CD4-positive, alpha-beta T cell (primary cell): ENCODE measurements at regions not wholly inside any gene's neighbourhood (a gene's known extent, or its start where the extent isn't known, plus 50 kb on each side); places are given as distances from the start of the nearest gene placed in this dataset.

Experiments used
- ATAC-seq: fragments of 200-7000 bp; cut with Tn5 transposase; one replicate; pipeline ENCODE4 v1.10.0; 2022; ENCODE audit warnings: mild to moderate bottlenecking; ENCODE audit not compliant: poor library complexity
- CTCF ChIA-PET: fragments of 350-600 bp; sonication (Branson Sonifier 250); formaldehyde crosslinking; loops from one replicate; lab custom pipeline; 2021; ENCODE audit warnings: antibody characterized with exemption, inconsistent platforms; lab: Charles Lee
- POLR2A ChIA-PET: fragments of 350-600 bp; sonication (Branson Sonifier 250); formaldehyde crosslinking; loops from one replicate; lab custom pipeline; 2021; ENCODE audit warnings: antibody characterized with exemption, inconsistent platforms; lab: Charles Lee
- DNase-seq, 14 experiments: peaks; one replicate each; pipeline ENCODE4 v3.0.0-alpha.2; 2013 to 2020; ENCODE audit warnings: mixed read lengths in 2 of 14
- H3K27ac ChIP-seq, 2 donors: one replicate each; pipeline versions ENCODE4 v1.5.1 to v1.7.0; 2013; ENCODE audit warnings: low read length in 2 of 2, low read depth in 1 of 2, mild to moderate bottlenecking in 1 of 2
- H3K27me3 ChIP-seq, 2 experiments: 1 replicate in 1 of 2; 2 replicates in 1 of 2; pipeline versions ENCODE4 v1.6.1 to v1.7.0; 2013; ENCODE audit warnings: low read length in 2 of 2, control low read depth in 1 of 2, mild to moderate bottlenecking in 1 of 2, moderate library complexity in 1 of 2; ENCODE audit not compliant: insufficient read depth in 2 of 2, control insufficient read depth in 1 of 2
- H3K36me3 ChIP-seq: one replicate; pipeline ENCODE4 v1.6.1; 2013; ENCODE audit warnings: low read length, control low read depth; ENCODE audit not compliant: insufficient read depth
- H3K4me1 ChIP-seq: one replicate; pipeline ENCODE4 v1.6.1; 2013; ENCODE audit warnings: low read length, control low read depth; ENCODE audit not compliant: insufficient read depth
- H3K4me3 ChIP-seq: one replicate; pipeline ENCODE4 v1.5.1; 2013; ENCODE audit warnings: mild to moderate bottlenecking, low read length, moderate library complexity
- H3K9me3 ChIP-seq, 2 experiments: 1 replicate in 1 of 2; 2 replicates in 1 of 2; pipeline versions ENCODE4 v1.6.1 to v1.7.0; 2013; ENCODE audit warnings: low read length in 2 of 2, mild to moderate bottlenecking in 2 of 2, control low read depth in 1 of 2, moderate library complexity in 1 of 2; ENCODE audit not compliant: control insufficient read depth in 1 of 2, insufficient read depth in 1 of 2
- H3K27ac Mint-ChIP-seq: one replicate; pipeline ENCODE4 v1.8.0; 2020; ENCODE audit warnings: mixed read lengths
- H3K27me3 Mint-ChIP-seq: one replicate; pipeline ENCODE4 v1.8.0; 2021; ENCODE audit warnings: mixed read lengths
- H3K36me3 Mint-ChIP-seq: one replicate; pipeline ENCODE4 v1.8.0; 2021; ENCODE audit warnings: low read depth, mixed read lengths
- H3K4me1 Mint-ChIP-seq: one replicate; pipeline ENCODE4 v1.8.0; 2021; ENCODE audit warnings: low read depth, mixed read lengths
- H3K4me3 Mint-ChIP-seq: one replicate; pipeline ENCODE4 v1.8.0; 2020; ENCODE audit warnings: mild to moderate bottlenecking, mixed read lengths
- H3K9me3 Mint-ChIP-seq: one replicate; pipeline ENCODE4 v1.8.0; 2020; ENCODE audit warnings: mixed read lengths
- intact Hi-C, 2 experiments: fragments of 100-400 bp; cut with DNase I in 1 of 2; cut with micrococcal nuclease in 1 of 2; formaldehyde crosslinking; loops; one replicate each; pipeline versions ENCODE4 v1.15.1 to v1.9.0; 2023 to 2025; cut with DNase I, micrococcal nuclease
- TF ChIP-seq, protein P1 (sequence below): fragments of 200-600 bp; IDR thresholded peaks from one replicate; pipeline ENCODE4 v1.8.0; 2022; ENCODE audit warnings: antibody characterized with exemption, mild to moderate bottlenecking

DNA sequence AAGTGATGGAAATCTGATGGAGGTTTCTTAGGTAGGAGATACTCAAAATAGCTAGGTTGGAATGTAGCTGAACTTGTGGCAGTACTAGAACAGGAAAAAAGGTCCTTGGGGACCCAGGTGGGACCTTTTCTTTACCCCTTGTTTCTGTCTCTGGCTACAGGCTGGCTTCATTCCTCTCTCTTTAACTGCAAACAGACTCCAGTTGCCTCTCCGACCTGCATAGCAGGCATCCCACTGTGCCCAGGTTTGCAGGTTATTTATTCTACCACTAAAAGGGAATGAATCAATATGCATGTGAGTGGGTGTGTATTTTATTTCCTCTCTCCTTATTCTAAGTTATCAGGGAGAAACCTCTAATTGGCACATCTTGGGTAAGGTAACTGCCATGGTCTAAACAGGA lies 758.1 kb downstream of the MED13L start:
- H3K4me1 ChIP-seq = no peaks in the 10 kb centered on the region
- H3K27me3 ChIP-seq = no peaks in the 10 kb centered on the region
- Mint-ChIP-seq H3K9me3 (peaks cover 7% of the 10 kb centered on the region), H3K36me3 (no peaks in the 10 kb centered on the region), H3K27me3 (peaks cover 5% of the 10 kb centered on the region), H3K4me1 (no peaks in the 10 kb centered on the region), H3K27ac (no peak overlapping the region), H3K4me3 (no peak overlapping the region)
- H3K9me3 ChIP-seq = peaks cover 5% of the 10 kb centered on the region in 2 experiments
- ATAC-seq (no peak), DNase-seq (no peak)
- ChIA-PET CTCF (no interaction called here), POLR2A (no interaction called here)
- no peak overlapping the region for H3K27ac ChIP-seq
- intact Hi-C loops = no loop called here
- H3K36me3 ChIP-seq = no peaks in the 10 kb centered on the region
- TF ChIP-seq, protein P1, sequence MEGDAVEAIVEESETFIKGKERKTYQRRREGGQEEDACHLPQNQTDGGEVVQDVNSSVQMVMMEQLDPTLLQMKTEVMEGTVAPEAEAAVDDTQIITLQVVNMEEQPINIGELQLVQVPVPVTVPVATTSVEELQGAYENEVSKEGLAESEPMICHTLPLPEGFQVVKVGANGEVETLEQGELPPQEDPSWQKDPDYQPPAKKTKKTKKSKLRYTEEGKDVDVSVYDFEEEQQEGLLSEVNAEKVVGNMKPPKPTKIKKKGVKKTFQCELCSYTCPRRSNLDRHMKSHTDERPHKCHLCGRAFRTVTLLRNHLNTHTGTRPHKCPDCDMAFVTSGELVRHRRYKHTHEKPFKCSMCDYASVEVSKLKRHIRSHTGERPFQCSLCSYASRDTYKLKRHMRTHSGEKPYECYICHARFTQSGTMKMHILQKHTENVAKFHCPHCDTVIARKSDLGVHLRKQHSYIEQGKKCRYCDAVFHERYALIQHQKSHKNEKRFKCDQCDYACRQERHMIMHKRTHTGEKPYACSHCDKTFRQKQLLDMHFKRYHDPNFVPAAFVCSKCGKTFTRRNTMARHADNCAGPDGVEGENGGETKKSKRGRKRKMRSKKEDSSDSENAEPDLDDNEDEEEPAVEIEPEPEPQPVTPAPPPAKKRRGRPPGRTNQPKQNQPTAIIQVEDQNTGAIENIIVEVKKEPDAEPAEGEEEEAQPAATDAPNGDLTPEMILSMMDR = no peak
- H3K4me3 ChIP-seq = no peak overlapping the region

DNA sequence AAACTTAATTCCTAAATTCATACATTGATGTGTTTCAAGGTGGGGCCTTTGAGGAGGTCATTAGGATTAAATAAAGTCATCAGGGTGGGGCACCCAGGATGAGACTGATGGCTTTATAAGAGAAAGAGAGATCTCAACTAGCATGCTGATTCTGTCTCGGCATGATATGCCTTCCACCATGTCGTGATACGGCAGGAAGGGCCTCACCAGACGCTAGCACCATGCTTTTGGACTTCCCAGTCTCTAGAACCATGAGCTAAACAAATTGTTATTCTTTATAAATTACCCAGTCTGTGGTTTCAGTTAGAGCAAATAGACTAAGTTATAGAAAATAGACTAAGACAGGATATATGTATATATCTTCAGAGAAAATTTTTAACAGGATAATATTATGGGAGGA lies 759.6 kb downstream of the MED13L start:
- Mint-ChIP-seq H3K27ac (no peak overlapping the region), H3K4me1 (no peaks in the 10 kb centered on the region), H3K27me3 (peaks cover 5% of the 10 kb centered on the region), H3K36me3 (no peaks in the 10 kb centered on the region), H3K9me3 (peaks cover 15% of the 10 kb centered on the region), H3K4me3 (no peak overlapping the region)
- intact Hi-C loops = no loop called here
- no peak for DNase-seq
- no peaks in the 10 kb centered on the region for H3K27me3 ChIP-seq
- POLR2A ChIA-PET = no interaction called here
- TF ChIP-seq, protein P1 = no peak
- no peak overlapping the region for H3K4me3 ChIP-seq
- CTCF ChIA-PET = no interaction called here
- H3K27ac ChIP-seq = no peak overlapping the region
- no peaks in the 10 kb centered on the region for H3K4me1 ChIP-seq
- H3K9me3 ChIP-seq = peaks cover 5 to 12% of the 10 kb centered on the region in 2 experiments
- H3K36me3 ChIP-seq = no peaks in the 10 kb centered on the region
- ATAC-seq = no peak

DNA sequence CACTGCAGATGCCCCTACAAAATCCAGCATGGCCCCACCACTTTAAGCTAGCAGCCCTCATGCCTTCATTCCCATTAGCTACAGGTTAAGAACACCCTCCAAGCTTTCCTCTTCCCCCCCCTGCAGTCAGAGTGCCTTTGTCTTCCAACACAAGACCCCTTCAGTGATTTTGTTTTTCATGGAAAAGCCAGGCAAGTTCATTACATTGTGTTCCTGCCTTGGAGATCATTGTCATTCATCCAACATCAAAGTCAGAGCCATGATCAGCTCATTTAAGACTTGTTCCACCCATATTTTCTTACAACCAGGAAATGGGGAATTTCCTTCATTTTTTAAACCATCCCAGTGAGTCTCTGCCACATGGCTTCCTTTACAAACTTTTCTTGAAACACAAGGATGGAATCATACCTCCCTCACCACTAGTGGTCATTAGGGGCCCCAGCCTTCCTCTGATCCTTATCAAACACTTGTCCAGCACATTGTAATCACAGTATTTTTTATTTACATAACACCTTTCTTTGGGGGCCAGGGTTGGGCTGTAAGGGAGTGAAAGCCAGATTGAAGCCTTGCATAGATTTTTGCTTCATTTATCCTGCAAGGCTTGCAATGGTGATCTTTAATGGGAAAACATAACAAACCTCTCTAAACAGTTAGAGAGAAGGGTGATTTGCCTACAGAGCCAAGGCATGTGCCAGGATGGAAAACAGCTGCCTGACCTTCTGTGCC lies 765.3 kb downstream of the MED13L start:
- Mint-ChIP-seq H3K4me1 (no peaks in the 10 kb centered on the region), H3K27me3 (no peaks in the 10 kb centered on the region), H3K36me3 (no peaks in the 10 kb centered on the region), H3K9me3 (peaks cover 19% of the 10 kb centered on the region), H3K27ac (no peak overlapping the region), H3K4me3 (no peak overlapping the region)
- DNase-seq (no peak), ATAC-seq (no peak)
- Histone ChIP-seq H3K9me3 (peaks cover 0 to 13% of the 10 kb centered on the region in 2 experiments), H3K27ac (no peak overlapping the region), H3K4me3 (no peak overlapping the region), H3K4me1 (no peaks in the 10 kb centered on the region), H3K27me3 (no peaks in the 10 kb centered on the region), H3K36me3 (no peaks in the 10 kb centered on the region)
- ChIA-PET CTCF (no interaction called here), POLR2A (no interaction called here)
- intact Hi-C loops = no loop called here
- TF ChIP-seq, protein P1 = no peak
